Keratinocyte (primary cell): ENCODE measurements at regions not wholly inside any gene's neighbourhood (a gene's known extent, or its start where the extent isn't known, plus 50 kb on each side); places are given as distances from the start of the nearest gene placed in this dataset.

ENCODE experiments used
- DNase-seq: peaks from one replicate; pipeline ENCODE4 v3.0.0-alpha.2; 2011; ENCODE audit warnings: low read depth, missing footprints, low spot score
- FAIRE-seq: peaks from 2 replicates; lab custom pipeline; 2011; peaks lifted over from hg19 to GRCh38; lab: Jason Lieb, UNC
- H2AFZ ChIP-seq: 2 replicates; pipeline ENCODE4 v1.6.0; 2012; ENCODE audit warnings: low read length, control low read depth, inconsistent platforms; ENCODE audit not compliant: control insufficient read depth
- H3K27ac ChIP-seq: 2 replicates; pipeline ENCODE4 v1.5.1; 2011; ENCODE audit warnings: low read length; ENCODE audit not compliant: control insufficient read depth, insufficient read depth
- H3K27me3 ChIP-seq: 3 replicates; pipeline ENCODE4 v1.6.0; 2011; ENCODE audit warnings: low read length; ENCODE audit not compliant: control insufficient read depth, insufficient read depth; ENCODE audit errors: extremely low read depth
- H3K36me3 ChIP-seq, 2 experiments: 2 replicates in 1 of 2; 3 replicates in 1 of 2; pipeline ENCODE4 v1.5.1; 2011; ENCODE audit warnings: low read length in 2 of 2, mild to moderate bottlenecking in 1 of 2; ENCODE audit not compliant: control insufficient read depth in 2 of 2, insufficient read depth in 2 of 2; ENCODE audit errors: extremely low read depth in 1 of 2
- H3K4me1 ChIP-seq: 3 replicates; pipeline ENCODE4 v1.5.1; 2011; ENCODE audit warnings: low read length; ENCODE audit not compliant: control insufficient read depth, insufficient read depth; ENCODE audit errors: extremely low read depth
- H3K4me2 ChIP-seq: 3 replicates; pipeline ENCODE4 v1.6.0; 2011; ENCODE audit warnings: low read depth, low read length; ENCODE audit not compliant: control insufficient read depth, insufficient read depth; ENCODE audit errors: extremely low read depth
- H3K4me3 ChIP-seq, 3 experiments: fragments of 200-600 bp in 1 of 3; sonication (generic) in 1 of 3; 2 replicates in 2 of 3; 3 replicates in 1 of 3; pipeline ENCODE4 v1.5.1; 2011 to 2016; ENCODE audit warnings: low read length in 3 of 3, mild to moderate bottlenecking in 3 of 3, control low read depth in 2 of 3, inconsistent platforms in 1 of 3, low read depth in 1 of 3, mixed read lengths in 1 of 3, mixed run types in 1 of 3, moderate library complexity in 1 of 3; ENCODE audit not compliant: control insufficient read depth in 2 of 3, insufficient read depth in 2 of 3; ENCODE audit errors: extremely low read depth in 1 of 3
- H3K79me2 ChIP-seq: 2 replicates; pipeline ENCODE4 v1.6.0; 2012; ENCODE audit warnings: low read length; ENCODE audit not compliant: control insufficient read depth, insufficient read depth
- H3K9ac ChIP-seq: 3 replicates; pipeline ENCODE4 v1.6.0; 2011; ENCODE audit warnings: low read length; ENCODE audit not compliant: control insufficient read depth, insufficient read depth; ENCODE audit errors: extremely low read depth
- H3K9me1 ChIP-seq: 3 replicates; pipeline ENCODE4 v1.6.0; 2011; ENCODE audit warnings: low read length; ENCODE audit not compliant: control insufficient read depth, insufficient read depth; ENCODE audit errors: extremely low read depth
- H3K9me3 ChIP-seq: 2 replicates; pipeline ENCODE4 v1.5.1; 2012; ENCODE audit warnings: low read depth, low read length; ENCODE audit not compliant: control insufficient read depth
- H4K20me1 ChIP-seq: 3 replicates; pipeline ENCODE4 v1.6.0; 2011; ENCODE audit warnings: low read length; ENCODE audit not compliant: control insufficient read depth, insufficient read depth; ENCODE audit errors: extremely low read depth
- CTCF ChIP-seq, 3 experiments: IDR thresholded peaks in 1 of 3; conservative IDR thresholded peaks in 1 of 3; optimal IDR thresholded peaks in 1 of 3; 2 replicates in 2 of 3; 3 replicates in 1 of 3; pipeline versions ENCODE3 to v1.5.1; 2011; ENCODE audit warnings: low read length in 3 of 3, mild to moderate bottlenecking in 3 of 3, moderate library complexity in 2 of 3, control low read depth in 1 of 3, inconsistent platforms in 1 of 3; ENCODE audit not compliant: insufficient read depth in 2 of 3; ENCODE audit errors: extremely low read depth in 1 of 3
- EZH2 ChIP-seq: IDR thresholded peaks from one replicate; pipeline ENCODE4 v1.6.1; 2012; ENCODE audit warnings: inconsistent platforms, mild to moderate bottlenecking, low read length, moderate library complexity
- dilution Hi-C: fragments of 300-500 bp; cut with MboI; formaldehyde crosslinking; loops from one replicate; pipeline ENCODE4 v1.7.0; 2020; ENCODE audit warnings: low sequenced_read_pairs; ENCODE audit not compliant: extremely low pct_ligation_motif_present

- FAIRE-seq (no peak), DNase-seq (no peak)
- H3K9me1 ChIP-seq = no peaks in the 10 kb centered on the region
- no peaks in the 10 kb centered on the region for H3K27me3 ChIP-seq
- no peaks in the 10 kb centered on the region for H3K9me3 ChIP-seq
- no peak overlapping the region for H3K9ac ChIP-seq
- no peak overlapping the region for H3K4me3 ChIP-seq
- dilution Hi-C loops = no loop called here
- H3K27ac ChIP-seq = no peak overlapping the region
- no peak overlapping the region for H3K4me2 ChIP-seq
- TF ChIP-seq EZH2 = no peak
- no peak for TF ChIP-seq CTCF (optimal IDR thresholded peaks at IDR 0.05 in 1 of 3, IDR thresholded peaks at IDR 0.05 in 1 of 3, conservative IDR thresholded peaks at IDR 0.05 in 1 of 3; ENCODE audit: extremely low read depth in 1 of 3, insufficient read depth in 2 of 3, low read length in 3 of 3)
- no peaks in the 10 kb centered on the region for H3K79me2 ChIP-seq
- no peaks in the 10 kb centered on the region for H3K4me1 ChIP-seq
- H2AFZ ChIP-seq = no peak overlapping the region
- H3K36me3 ChIP-seq = no peaks in the 10 kb centered on the region
- no peaks in the 10 kb centered on the region for H4K20me1 ChIP-seq
These were observed 123.6 kb upstream of the SMIM21 start for GRCh38 chr18:75551071-75551470.

GRCh38 chr18:75548353-75548905, 120.9 kb upstream of the SMIM21 start:
- no peak for TF ChIP-seq CTCF (optimal IDR thresholded peaks at IDR 0.05 in 1 of 3, IDR thresholded peaks at IDR 0.05 in 1 of 3, conservative IDR thresholded peaks at IDR 0.05 in 1 of 3; ENCODE audit: extremely low read depth in 1 of 3, insufficient read depth in 2 of 3, low read length in 3 of 3)
- no peak for TF ChIP-seq EZH2
- H3K4me1 ChIP-seq = no peaks in the 10 kb centered on the region
- no peaks in the 10 kb centered on the region for H3K79me2 ChIP-seq
- dilution Hi-C loops = no loop called here
- DNase-seq (no peak), FAIRE-seq (no peak)
- no peaks in the 10 kb centered on the region for H4K20me1 ChIP-seq
- no peak overlapping the region for H3K9ac ChIP-seq
- no peaks in the 10 kb centered on the region for H3K27me3 ChIP-seq
- H3K9me3 ChIP-seq = no peaks in the 10 kb centered on the region
- H3K36me3 ChIP-seq = no peaks in the 10 kb centered on the region
- no peak overlapping the region for H3K4me2 ChIP-seq
- no peak overlapping the region for H3K27ac ChIP-seq
- H3K9me1 ChIP-seq = no peaks in the 10 kb centered on the region
- no peak overlapping the region for H2AFZ ChIP-seq
- no peak overlapping the region for H3K4me3 ChIP-seq
